GM12875 (cell line): ENCODE measurements at regions not wholly inside any gene's neighbourhood (a gene's known extent, or its start where the extent isn't known, plus 50 kb on each side); places are given as distances from the start of the nearest gene placed in this dataset.

ENCODE experiments used
- H3K4me3 ChIP-seq: one replicate; pipeline ENCODE4 v1.5.1; 2011; ENCODE audit warnings: low read depth, low read length, control low read depth
- CTCF ChIP-seq: IDR thresholded peaks from 2 replicates; pipeline ENCODE4 v1.5.1; 2011; ENCODE audit warnings: low read depth, mild to moderate bottlenecking, control low read depth, inconsistent platforms, low read length, moderate library complexity, borderline replicate concordance; ENCODE audit not compliant: insufficient read depth

GRCh38 chr1:97986041-97987005 is 65.5 kb upstream of the DPYD start:
- no peak overlapping the region for H3K4me3 ChIP-seq
- TF ChIP-seq CTCF, result no peak

- TF ChIP-seq CTCF, result no peak
- H3K4me3 ChIP-seq, result no peak overlapping the region
Measured at GRCh38 chr1:97983126-97983525, 62.3 kb upstream of the DPYD start.

GRCh38 chr1:97980530-97980929 is 59.7 kb upstream of the DPYD start:
- no peak overlapping the region for H3K4me3 ChIP-seq
- TF ChIP-seq CTCF, result no peak

- H3K4me3 ChIP-seq, result no peak overlapping the region
- TF ChIP-seq CTCF, result no peak
Measured at GRCh38 chr1:97976801-97977200, 56.0 kb upstream of the DPYD start.
